ENCODE measurements at regions not wholly inside any gene's neighbourhood (a gene's known extent, or its start where the extent isn't known, plus 50 kb on each side); places are given as distances from the start of the nearest gene placed in this dataset.
"Not testable (repeated sequence)": the region's sequence is repeated elsewhere in the genome, so short reads cannot be mapped to it uniquely, and the experiment has no call there.

DNA sequence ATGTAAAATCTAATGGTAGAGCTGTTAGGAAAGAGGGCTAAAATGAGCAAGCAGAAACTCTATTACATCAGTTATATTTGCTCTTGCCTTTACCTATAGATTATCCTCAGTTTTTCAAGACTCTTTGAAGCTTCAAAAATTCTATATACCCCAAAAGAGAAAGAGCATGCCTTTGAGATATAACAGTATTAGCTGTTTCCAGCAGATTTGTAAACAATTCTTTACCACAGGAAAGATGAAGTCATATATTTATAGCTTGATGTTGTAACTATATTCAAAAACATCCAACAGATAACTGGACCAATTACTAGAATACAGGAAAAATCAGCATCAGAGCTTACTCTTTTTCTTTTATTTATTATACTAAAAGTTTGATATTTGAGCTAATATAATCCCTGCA is 416.2 kb upstream of the TPK1 start:
- DNase-seq = no peak

DNA sequence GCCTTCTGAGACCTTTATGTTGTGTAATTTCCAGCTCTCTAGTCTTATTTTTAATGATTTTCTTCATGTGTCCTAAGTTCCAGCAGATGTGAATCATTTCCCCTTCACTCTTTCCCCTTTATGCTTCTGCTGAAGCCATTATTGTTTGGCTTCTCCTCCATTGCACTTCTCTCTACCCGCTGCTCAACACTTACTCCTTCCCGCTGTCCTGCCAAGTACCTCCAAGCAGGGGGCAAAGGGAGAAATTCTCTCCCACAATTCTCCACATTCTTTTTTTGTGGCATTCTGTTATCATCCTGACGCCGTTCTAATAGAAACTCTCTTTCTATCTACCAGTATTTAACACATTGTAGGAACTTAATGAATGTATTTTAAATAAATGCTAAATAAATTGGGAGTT is 388.9 kb upstream of the TPK1 start:
- no peak for DNase-seq

DNA sequence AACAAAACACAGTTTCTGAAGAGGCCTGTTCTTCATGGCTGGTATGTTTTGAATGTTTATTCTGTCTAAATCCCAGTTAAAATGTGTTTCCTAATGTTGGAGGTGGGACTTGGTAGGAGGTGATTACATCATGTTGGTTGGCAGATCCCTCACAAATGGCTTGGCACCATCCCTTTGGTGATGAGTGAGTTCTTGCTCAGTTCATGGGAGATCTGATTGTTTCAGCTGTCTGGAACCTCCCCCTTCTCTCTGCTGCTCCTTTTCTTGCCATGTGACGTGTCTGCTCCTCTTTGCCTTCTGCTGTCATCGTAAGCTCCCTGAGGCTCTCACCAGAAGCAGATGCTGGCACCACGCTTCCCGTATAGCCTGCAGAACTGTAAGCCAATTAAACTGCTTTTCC is 383.6 kb upstream of the TPK1 start:
- DNase-seq = no peak

DNA sequence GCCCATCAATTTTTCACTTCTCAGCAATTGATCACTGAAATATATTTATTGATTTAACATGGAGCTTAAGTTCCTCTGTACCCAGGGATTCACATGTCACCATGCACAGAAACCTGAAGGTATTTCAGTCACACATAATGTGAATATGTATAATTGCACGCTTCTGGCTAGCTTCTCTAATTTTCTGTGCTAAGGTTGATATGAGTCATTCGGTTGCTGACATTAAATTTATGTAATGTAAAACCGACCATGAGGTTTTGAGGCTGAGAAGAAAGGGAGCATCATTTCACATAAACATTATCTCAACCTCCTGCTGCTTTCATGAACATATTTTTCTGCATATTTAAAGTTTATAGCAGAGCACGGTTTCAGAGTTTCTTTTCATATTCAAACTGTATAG is 381.0 kb upstream of the TPK1 start:
- DNase-seq = no peak

DNA sequence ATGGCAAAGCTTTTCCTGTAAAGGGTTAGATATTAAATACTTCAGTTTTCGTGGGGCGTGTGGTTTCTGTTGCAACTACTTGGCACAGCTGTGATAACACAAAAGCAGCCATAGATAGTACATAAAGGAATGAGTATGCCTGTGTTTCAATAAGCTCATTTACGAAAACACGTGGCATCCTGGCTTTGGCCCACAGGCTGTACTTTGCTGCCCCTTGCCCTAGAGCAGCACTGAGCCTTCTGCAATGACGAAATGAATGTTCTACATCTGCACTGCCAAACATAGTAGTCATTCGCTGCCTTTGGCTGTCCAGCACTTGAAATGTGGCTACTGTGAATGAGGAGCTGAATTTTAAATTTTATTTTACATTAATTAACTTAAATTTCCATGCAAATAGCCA is 376.2 kb upstream of the TPK1 start:
- DNase-seq = peak; percentile 77

DNA sequence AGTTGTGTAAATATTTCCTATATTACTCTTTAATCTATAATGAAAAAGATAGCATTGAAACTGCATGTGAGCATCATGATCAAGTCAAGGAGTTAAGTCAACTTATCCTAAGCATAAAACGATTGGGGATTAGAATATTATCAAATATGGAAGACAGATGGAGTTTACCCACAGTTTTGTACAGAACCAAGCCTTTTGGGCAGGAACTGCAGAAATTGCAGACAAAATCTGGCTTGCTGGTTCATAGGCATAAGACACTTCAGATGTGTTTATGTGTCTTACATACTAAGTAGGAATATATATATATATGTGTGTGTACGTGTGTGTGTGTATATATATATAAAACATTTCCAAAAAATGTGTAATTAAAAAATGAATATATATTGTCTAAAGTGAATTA is 375.4 kb upstream of the TPK1 start:
- DNase-seq = no peak

DNA sequence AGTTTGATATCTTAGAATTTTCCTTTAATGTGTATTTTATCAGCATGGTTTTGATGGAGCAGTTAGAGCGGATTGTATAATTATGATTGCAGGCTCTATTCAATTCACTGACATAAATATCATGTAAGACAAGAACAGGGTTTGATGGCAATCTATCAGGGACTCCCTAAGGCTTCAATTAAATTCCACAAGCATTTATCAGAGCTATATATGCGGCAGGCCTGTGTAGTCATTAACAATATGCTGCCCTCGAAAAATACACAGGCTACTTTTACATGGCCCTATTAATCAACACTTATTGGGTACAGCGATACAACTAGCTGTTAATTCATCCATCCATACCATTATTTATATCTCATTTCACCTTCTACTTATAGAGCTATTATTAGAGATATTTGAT is 358.1 kb upstream of the TPK1 start:
- DNase-seq = no peak

DNA sequence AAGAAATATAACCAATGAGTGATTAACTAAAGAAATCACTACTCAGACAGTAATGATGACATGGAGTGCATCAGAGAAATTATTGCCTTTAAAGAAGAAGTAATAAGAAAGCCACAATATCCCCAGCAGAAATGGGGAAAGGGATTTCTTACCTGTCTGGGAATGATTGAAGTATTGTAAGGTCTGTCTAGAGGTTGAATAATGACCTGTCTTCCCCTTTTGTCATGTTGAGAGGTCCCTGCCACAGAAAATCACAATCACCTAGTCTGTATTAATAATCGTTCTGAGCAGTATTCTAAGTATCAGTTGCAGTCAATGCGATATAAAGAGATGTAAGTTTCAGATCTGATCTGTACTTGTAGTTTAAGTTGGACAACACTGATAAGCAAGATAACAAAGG is 349.1 kb upstream of the TPK1 start:
- no peak for DNase-seq

DNA sequence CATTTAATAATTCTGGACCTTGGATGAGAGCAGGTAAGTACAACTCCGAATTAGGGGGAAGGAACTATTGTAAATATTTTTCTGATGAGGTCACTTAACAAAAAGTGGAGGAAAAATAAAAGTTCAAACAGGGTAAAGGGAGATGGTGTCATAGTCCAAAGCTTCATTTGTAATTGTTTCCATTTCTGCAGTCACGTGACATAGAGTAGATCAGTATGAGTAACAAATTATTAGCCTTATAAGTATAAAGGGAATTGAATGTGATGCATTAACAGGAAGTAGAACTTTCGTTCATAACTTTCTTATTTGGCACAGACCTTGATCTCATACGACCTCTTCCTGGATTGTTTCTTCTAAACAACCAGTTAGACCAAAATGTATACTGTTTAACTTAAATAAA is 347.2 kb upstream of the TPK1 start:
- no peak for DNase-seq

DNA sequence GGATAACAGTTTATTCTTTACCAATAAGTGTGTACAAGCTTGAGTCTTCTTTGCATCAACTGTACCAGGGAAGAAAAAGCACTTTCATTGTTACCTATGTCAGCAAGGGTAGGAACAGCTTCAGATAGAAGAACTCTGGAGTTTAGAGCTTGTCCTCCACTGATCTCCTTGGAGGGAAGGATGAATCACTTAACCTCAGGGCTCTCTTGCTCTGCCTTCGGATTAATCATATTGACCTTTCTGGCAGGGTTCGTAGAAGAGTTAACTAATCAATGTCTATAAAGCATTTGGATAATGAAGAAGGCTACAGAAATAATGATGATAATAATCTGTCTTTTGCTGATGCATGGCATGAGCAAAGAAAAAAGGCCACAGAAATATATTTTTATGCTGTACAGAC is 339.5 kb upstream of the TPK1 start:
- DNase-seq = no peak

DNA sequence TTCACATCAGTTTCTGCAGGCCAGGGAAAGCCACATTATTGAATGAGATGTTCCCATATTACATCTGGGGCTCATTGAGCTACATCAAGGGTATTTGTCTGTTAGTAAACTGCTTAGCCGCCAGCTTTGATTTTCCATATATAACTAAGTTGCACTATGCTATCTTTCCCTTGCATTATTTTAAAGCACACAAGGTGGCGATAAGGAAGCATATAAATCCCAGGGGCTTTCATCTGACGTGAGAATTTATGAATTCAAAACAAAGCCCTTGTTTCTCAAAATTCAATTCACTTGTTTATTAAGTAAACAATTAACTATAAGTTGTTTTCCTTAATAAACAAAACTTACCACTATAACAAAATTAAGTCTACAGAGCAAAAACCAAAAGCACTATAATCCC is 334.1 kb upstream of the TPK1 start:
- no peak for DNase-seq

DNA sequence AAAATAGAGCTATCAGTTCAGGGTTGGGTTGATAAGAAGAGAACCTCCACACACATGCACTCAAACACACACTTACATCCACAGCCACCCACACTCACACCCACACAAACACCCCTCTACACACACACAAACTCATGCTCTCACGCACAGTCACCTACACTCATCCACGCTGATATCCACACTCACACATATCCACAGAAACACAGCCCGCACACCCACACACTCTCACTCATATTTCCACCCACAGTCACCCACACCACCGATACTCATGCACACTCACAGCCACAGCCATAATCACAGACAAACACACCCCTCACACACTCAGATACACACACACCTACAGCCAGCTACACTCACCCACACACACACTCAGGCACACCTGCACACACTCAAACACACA is 333.0 kb upstream of the TPK1 start:
- DNase-seq = no peak

DNA sequence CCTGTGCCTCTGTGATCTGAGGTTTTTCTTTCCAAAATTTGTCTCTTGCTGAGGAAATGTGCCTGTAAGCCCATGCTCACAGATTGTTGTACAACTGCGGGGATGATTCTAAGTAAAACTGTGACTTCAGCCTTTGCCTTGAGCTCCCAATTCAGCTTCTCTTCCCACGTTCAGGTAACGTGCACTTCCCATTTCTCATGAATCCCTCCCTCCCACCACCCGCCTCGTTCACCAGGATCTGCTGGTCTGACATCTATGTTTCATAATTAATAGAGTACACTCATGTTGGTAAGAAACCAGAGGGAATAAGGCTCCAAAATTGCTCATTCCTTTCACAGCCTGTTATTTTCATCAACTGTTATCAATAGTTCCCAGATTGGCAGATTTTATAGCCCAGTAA is 332.6 kb upstream of the TPK1 start:
- DNase-seq = no peak

DNA sequence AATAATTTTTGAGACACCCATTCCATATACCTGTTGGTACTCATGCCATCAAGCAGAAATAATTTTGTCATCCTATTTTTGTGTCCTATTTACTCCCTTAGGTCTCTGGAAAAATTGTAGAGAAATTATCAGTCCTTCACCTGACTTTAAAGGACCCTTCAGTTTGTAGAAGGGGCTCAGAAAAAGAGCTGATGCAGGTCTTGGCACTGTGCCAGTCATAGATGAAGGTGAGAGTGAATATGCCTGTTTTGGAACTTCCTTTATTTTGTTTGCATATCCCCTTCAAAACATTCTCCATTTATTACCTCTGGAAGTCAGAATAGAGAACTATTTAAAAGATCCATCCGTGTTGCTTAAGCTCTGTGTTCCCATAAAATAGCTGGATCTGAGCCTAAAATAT is 321.0 kb upstream of the TPK1 start:
- no peak for DNase-seq

DNA sequence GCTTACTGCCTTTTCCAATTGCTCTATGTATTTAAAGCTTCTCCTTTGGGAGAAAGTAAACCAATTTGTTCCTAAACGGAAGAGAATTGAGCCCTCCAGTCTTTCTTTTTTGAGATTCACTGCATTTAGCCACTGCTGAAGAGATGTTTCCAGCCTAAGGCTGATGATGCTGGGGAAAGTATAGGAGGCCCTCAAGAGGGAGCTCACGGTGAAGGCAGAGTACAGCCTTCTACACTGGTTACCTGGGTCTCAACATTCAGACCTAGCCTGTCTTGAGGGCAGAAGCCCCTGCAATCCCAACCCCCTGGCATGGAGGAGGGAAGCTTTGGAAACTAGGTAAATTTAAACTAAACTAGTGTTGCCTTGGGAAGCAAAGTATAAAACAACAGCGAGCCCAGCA is 316.7 kb upstream of the TPK1 start:
- DNase-seq = no peak

DNA sequence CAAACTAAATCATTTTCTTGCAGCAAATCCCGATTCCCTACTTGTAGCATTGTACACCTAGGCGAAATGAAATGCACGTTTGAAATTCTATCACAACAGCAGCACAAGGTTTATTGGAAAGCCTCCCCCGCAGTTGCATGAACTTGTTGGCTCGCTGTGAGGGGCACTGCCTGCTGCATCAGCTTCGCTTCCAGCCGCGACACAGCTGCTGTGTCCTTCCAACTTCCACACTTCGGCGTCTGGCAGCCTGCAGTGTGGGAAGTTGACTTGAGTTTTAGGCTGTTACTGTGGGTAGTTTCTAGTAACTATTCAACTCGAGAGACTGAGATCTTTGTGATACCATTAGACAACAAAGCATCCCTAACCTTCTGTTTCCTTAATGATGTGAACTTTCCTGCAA is 315.8 kb upstream of the TPK1 start:
- no peak for DNase-seq

DNA sequence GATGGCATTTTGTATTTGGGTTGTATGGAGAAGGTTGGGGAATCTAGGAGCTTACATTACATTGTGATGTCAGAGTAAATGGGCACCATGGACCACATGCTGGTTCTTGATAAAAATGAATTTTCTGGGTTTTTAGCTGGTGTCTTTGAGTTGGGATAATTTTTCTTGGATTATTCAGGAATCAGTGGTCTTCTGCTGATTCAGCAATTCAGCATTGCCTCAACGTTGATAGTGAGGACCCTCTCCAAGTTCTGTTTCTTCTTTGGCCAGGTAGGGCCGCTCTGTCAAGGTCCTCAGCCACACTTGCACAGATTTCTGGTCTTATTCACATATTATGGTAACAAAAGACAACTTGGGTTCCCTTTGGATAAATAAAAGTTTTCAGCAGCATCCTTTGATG is 312.0 kb upstream of the TPK1 start:
- DNase-seq = no peak

DNA sequence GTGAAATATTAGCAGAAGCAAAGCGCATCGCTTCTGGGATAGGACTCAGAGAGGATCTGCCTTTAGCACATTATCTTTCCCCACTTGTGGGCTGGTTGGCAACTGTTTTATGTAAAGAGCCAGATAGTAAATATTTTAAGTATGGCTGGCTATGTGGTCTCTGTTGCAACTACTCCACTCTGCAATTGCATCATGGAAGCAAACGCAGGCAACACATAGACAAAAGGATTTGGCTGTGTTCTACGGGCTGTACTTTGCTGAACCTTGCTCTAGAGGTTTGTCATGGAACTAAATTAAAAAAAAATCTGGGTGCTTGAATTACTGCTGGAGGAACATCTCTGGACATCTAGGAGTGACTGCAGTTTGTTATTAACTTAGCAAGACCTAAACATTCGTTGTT is 307.8 kb upstream of the TPK1 start:
- DNase-seq = no peak

DNA sequence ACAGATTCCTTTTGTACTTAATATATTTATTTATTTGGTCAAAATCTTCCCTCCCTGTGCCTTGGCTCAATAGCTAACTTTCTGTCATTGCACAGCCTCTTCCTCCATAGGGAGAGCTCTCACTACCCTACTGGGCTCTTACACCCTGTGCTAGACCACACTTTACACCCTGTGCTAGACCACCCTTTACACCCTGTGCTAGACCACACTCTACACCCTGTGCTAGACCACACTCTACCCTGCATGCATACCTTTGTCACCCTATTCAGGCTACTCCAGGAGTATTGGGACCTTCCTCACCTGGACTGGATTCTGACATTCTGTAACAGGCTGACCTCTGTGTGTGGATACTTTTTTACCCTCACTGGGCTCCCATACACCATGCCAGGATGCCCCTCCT is 298.5 kb upstream of the TPK1 start:
- no peak for DNase-seq

DNA sequence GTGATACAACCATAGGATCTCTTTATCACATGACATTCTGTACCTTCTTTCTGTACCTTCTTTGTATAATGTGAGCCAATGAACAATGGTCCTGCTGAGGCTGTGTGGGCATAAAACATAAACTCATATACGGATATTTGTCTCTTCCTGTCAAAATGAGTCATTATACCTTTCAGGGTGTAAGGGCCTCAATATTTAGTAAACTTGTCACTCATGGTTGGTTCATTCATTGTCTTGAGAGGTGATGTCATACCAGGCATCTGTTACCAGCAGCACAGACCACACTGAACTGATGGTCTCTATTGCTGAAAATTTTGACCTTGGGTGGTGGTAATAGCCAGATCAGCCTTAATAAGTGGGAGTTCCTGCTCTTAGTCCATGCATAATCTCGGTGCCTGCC is 287.6 kb upstream of the TPK1 start:
- DNase-seq = no peak

DNA sequence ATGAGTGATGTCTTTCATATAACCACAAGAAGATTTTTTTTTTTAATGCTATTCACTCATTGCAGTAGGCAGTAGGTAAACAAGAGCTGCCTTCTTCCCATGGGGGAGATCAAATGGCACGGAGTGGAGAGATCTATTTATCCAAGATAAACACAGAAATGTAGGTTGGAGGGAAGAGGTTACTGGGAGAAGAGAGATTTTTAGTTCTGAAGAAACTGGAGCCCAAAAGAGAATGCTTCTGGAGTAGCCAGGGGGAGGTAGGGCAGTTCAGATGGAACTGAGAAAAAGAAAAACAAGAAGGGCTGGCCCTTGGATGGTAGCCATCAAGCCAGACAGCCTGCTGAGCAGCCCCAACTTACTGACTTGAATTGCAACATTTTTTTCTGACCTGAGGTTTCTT is 270.1 kb upstream of the TPK1 start:
- DNase-seq = no peak

DNA sequence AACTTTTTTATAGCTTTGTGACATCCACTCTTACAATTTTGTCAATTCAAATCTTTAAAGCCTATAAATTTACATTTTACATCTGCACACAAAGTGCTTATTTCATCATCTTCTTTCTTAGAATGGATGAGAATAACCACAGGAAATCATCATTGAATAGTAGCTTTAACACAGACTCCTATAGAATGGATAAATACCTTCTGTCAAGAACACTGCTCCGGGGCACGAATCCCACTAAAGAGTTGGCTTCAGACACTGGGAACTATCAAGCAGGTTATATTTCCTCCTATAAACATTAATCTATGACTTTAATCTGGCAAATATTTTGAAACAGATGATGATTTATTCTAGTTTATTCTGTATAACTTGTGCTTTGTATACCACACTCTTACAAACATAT is 269.7 kb upstream of the TPK1 start:
- no peak for DNase-seq

DNA sequence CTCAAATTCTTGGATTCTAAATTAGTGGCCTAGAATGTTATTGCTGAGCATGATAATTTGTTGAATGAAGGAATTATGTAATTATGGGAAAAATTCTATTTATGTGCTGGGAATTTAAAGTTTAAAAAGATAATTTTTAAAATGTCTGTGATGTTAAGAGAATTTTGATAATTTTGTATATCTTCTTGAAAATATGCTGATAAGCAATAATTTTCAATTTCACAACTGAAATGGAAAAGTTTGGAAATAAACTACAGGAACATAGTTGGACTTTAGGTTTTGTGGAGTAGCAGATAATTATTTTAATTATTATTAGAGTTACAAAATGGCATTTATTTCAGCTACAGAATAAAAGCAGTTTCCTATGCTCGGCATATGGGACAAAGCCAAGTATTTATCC is 268.5 kb upstream of the TPK1 start:
- DNase-seq = no peak

DNA sequence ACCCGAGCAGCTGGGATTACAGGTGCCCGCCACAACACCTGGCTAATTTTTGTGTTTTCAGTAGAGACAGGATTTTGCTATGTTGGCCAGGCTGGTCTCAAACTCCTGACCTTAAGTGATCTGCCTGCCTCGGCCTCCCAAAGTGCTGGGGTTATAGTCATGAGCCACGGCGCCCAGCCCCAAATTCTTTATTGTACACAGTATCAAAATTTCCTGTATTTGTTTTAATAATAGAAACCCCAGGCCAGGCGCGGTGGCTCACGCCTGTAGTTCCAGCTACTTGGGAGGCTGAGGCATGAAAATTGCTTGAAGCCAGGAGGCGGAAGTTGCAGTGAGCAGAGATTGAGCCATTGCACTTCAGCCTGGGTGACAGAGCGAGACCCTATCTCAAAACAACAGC is 266.3 kb upstream of the TPK1 start:
- not testable (repeated sequence) for DNase-seq

DNA sequence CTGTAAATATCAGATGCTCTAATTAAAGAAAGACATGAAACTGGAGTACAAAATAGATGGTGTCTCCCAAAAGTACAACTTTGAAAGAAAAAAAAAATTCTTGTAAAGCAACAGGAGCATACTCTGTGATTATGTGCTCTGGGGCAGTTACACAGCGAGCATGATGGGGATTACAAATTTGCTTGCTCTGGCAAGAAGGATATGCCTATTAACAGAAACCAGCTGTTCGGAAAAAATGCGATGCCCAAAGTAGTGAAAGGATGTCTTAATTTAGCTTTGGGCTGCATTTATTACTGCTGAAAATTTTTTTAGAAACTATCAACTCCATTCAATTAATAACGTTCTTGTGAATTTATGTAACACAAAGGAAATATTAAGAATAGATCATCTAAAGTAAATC is 256.9 kb upstream of the TPK1 start:
- DNase-seq = no peak

DNA sequence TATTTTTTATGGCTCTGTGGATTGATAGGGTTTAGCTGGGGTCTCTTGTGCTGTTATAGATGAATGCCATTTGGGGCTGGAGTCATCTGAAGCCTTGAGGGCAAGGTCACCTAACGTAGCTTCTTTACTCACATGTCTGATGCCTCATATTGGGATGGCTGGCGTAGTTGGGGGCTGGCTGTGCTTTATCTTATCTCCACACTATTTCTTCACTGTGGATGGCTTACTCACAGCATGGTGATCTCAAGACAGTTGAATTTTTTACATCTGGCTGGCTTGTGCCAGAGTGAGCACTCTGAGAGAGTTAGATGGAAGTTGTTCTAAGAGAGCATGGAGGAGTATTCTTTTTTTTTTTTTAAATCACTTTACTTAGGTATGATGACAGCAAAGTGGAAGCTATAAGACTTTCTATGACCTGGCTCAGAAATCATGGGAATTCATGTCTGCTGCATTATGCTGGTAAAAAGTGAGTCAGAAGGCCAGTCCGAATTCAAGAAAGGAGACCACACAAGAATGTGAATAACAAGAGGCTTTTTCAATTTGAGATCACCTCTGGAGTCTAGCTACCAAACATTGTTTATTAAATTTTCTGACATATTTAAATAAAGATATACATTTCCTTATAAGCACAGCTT is 252.4 kb upstream of the TPK1 start:
- DNase-seq = no peak

All from GF-D8 (cell line).